GM06990 (cell line): ENCODE measurements at regions not wholly inside any gene's neighbourhood (a gene's known extent, or its start where the extent isn't known, plus 50 kb on each side); places are given as distances from the start of the nearest gene placed in this dataset.

Experiments
- DNase-seq: peaks from one replicate; pipeline ENCODE4 v3.0.0-alpha.2; 2011; ENCODE audit not compliant: insufficient read length; ENCODE audit errors: extremely low read depth
- H3K27me3 ChIP-seq: replicated peaks from 2 replicates; pipeline ENCODE4 v1.6.0; 2011; ENCODE audit warnings: low read length; ENCODE audit not compliant: control insufficient read depth, insufficient read depth
- H3K36me3 ChIP-seq: 2 replicates; pipeline ENCODE4 v1.5.1; 2011; ENCODE audit warnings: low read length; ENCODE audit not compliant: control insufficient read depth, insufficient read depth
- H3K4me3 ChIP-seq: replicated peaks from 2 replicates; pipeline ENCODE4 v1.5.1; 2011; ENCODE audit warnings: low read depth, mild to moderate bottlenecking, control low read depth, low read length
- CTCF ChIP-seq: IDR thresholded peaks from 2 replicates; pipeline ENCODE4 v1.5.1; 2011; ENCODE audit warnings: low read length, control low read depth, mild to moderate bottlenecking, inconsistent platforms; ENCODE audit not compliant: insufficient read depth, poor library complexity, severe bottlenecking

- H3K36me3 ChIP-seq, result no peaks in the 10 kb centered on the region
- TF ChIP-seq CTCF, result no peak
- no peak overlapping the region for H3K4me3 ChIP-seq
- H3K27me3 ChIP-seq, result no peaks in the 10 kb centered on the region
- DNase-seq, result no peak
Measured at GRCh38 chr12:65546528-65546927, 268.0 kb downstream of the MSRB3 start.

- no peaks in the 10 kb centered on the region for H3K36me3 ChIP-seq
- TF ChIP-seq CTCF, result peak; percentile 93
- no peaks in the 10 kb centered on the region; the same call in 1 of the 2 replicates for H3K27me3 ChIP-seq
- H3K4me3 ChIP-seq, result no peak overlapping the region
- DNase-seq, result peak; percentile 36
Measured at GRCh38 chr12:65556676-65557437, 267.4 kb upstream of the HMGA2 start.

- no peak for TF ChIP-seq CTCF
- Histone ChIP-seq H3K4me3 (no peak overlapping the region), H3K36me3 (no peaks in the 10 kb centered on the region), H3K27me3 (no peaks in the 10 kb centered on the region; the same call in 1 of the 2 replicates)
- DNase-seq, result no peak
Measured at GRCh38 chr12:65557438-65558181, 266.7 kb upstream of the HMGA2 start.

GRCh38 chr12:65560286-65560685 lies 264.0 kb upstream of the HMGA2 start:
- DNase-seq, result no peak
- TF ChIP-seq CTCF, result no peak
- H3K4me3 ChIP-seq, result no peak overlapping the region
- no peaks in the 10 kb centered on the region for H3K36me3 ChIP-seq
- H3K27me3 ChIP-seq, result no peaks in the 10 kb centered on the region; the same call in 1 of the 2 replicates

- Histone ChIP-seq H3K4me3 (no peak overlapping the region), H3K36me3 (no peaks in the 10 kb centered on the region), H3K27me3 (no peaks in the 10 kb centered on the region; the same call in 1 of the 2 replicates)
- no peak for DNase-seq
- TF ChIP-seq CTCF, result no peak
Measured at GRCh38 chr12:65561798-65562382, 262.4 kb upstream of the HMGA2 start.
